NCI-H1092 (cell line): ENCODE measurements at regions not wholly inside any gene's neighbourhood (a gene's known extent, or its start where the extent isn't known, plus 50 kb on each side); places are given as distances from the start of the nearest gene placed in this dataset.
"Not testable (repeated sequence)": the region's sequence is repeated elsewhere in the genome, so short reads cannot be mapped to it uniquely, and the experiment has no call there.

Experiments used
- DNase-seq: peaks from one replicate; lab custom pipeline; 2025; lab: John Stamatoyannopoulos, UW

GRCh38 chr1:147062956-147063355, 109.3 kb downstream of the PRKAB2 start:
- no peak for DNase-seq

- not testable (repeated sequence) for DNase-seq
Observed at GRCh38 chr1:147061880-147062279, 110.4 kb downstream of the PRKAB2 start.

- DNase-seq, result no peak
Observed at GRCh38 chr1:147053269-147053668, 115.1 kb downstream of the NBPF12 start.

GRCh38 chr1:147052677-147053076, 114.6 kb downstream of the NBPF12 start:
- no peak for DNase-seq

GRCh38 chr1:147052143-147052542, 114.0 kb downstream of the NBPF12 start:
- DNase-seq, result no peak

GRCh38 chr1:147051136-147051535, 113.0 kb downstream of the NBPF12 start:
- no peak for DNase-seq

GRCh38 chr1:147050654-147051053, 112.5 kb downstream of the NBPF12 start:
- DNase-seq, result no peak

- DNase-seq, result not testable (repeated sequence)
Observed at GRCh38 chr1:147046863-147047394, 108.8 kb downstream of the NBPF12 start.

GRCh38 chr1:147046189-147046862, 108.2 kb downstream of the NBPF12 start:
- DNase-seq, result no peak
